K562 (cell line): ENCODE measurements at regions not wholly inside any gene's neighbourhood (a gene's known extent, or its start where the extent isn't known, plus 50 kb on each side); places are given as distances from the start of the nearest gene placed in this dataset.

Experiments
- BHLHE40 ChIP-seq: IDR thresholded peaks from 2 replicates; pipeline ENCODE4 v1.6.1; 2011; ENCODE audit warnings: low read length, improper control_type of control experiment
- CHD4 ChIP-seq: fragments of 200-600 bp; sonication (generic); IDR thresholded peaks from 3 replicates; pipeline ENCODE4 v1.6.1; 2012; ENCODE audit warnings: low read depth, mild to moderate bottlenecking, mixed read lengths, low read length, inconsistent platforms; ENCODE audit not compliant: insufficient read depth, insufficient replicate concordance, poor library complexity, severe bottlenecking
- FOXA1 ChIP-seq: fragments of 450-650 bp; IDR thresholded peaks from 2 replicates; pipeline ENCODE4 v1.6.1; 2016; ENCODE audit warnings: mild to moderate bottlenecking, borderline replicate concordance
- JUND ChIP-seq, 2 experiments: IDR thresholded peaks; 2 replicates in 1 of 2; 3 replicates in 1 of 2; pipeline ENCODE4 v1.6.1; 2011; ENCODE audit warnings: borderline replicate concordance in 2 of 2, low read depth in 2 of 2, low read length in 2 of 2, improper control_type of control experiment in 1 of 2, missing biosample characterization in 1 of 2, missing genetic modification characterization in 1 of 2, missing genetic modification reagents in 1 of 2
- MYC ChIP-seq, 2 experiments: fragments of 250-450 bp in 1 of 2; sonication (Bioruptor Pico) in 1 of 2; IDR thresholded peaks; 2 replicates each; pipeline versions ENCODE4 v1.5.1 to v1.6.1; 2012 to 2021; ENCODE audit warnings: low read depth in 2 of 2, borderline replicate concordance in 1 of 2, improper control_type of control experiment in 1 of 2, low read length in 1 of 2, mild to moderate bottlenecking in 1 of 2, moderate library complexity in 1 of 2
- PHF21A ChIP-seq: fragments of 450-650 bp; IDR thresholded peaks from 2 replicates; pipeline ENCODE4 v1.6.1; 2017; ENCODE audit warnings: low read depth, borderline replicate concordance
- POLR2A ChIP-seq: fragments of 450-650 bp; conservative IDR thresholded peaks from 2 replicates; pipeline ENCODE4 v1.6.1; 2016
- TF ChIP-seq, protein P1 (sequence below), 3 experiments: IDR thresholded peaks in 2 of 3; conservative IDR thresholded peaks in 1 of 3; 2 replicates each; pipeline ENCODE4 v1.5.1; 2011 to 2012; ENCODE audit warnings: low read length in 3 of 3, mild to moderate bottlenecking in 3 of 3, control low read depth in 2 of 3, improper control_type of control experiment in 1 of 3, inconsistent platforms in 1 of 3, low read depth in 1 of 3, mixed read lengths in 1 of 3, moderate library complexity in 1 of 3; ENCODE audit not compliant: insufficient read depth in 2 of 3
- TF ChIP-seq, protein P2 (sequence below): IDR thresholded peaks from 3 replicates; pipeline ENCODE4 v1.6.1; 2011; ENCODE audit warnings: borderline replicate concordance, mild to moderate bottlenecking; ENCODE audit not compliant: insufficient read length, insufficient read depth
- TF ChIP-seq, protein P3 (sequence below): fragments of 450-650 bp; IDR thresholded peaks from 2 replicates; pipeline ENCODE4 v1.6.1; 2016; ENCODE audit warnings: mild to moderate bottlenecking
- TF ChIP-seq, protein P4 (sequence below): fragments of 450-650 bp; formaldehyde crosslinking; IDR thresholded peaks from 2 replicates; pipeline ENCODE4 v1.4.0; 2020; ENCODE audit warnings: mild to moderate bottlenecking, moderate library complexity
- TF ChIP-seq, protein P5 (sequence below), 2 experiments: IDR thresholded peaks; 2 replicates each; pipeline ENCODE4 v1.6.1; 2011; ENCODE audit warnings: borderline replicate concordance in 1 of 2, control low read depth in 1 of 2, low read depth in 1 of 2, low read length in 1 of 2, mild to moderate bottlenecking in 1 of 2, mixed read lengths in 1 of 2, moderate library complexity in 1 of 2; ENCODE audit not compliant: insufficient read depth in 1 of 2, insufficient read length in 1 of 2, poor library complexity in 1 of 2, severe bottlenecking in 1 of 2; ENCODE audit errors: extremely low read depth in 1 of 2
- TF ChIP-seq, protein P6 (sequence below), 2 experiments: fragments of 450-650 bp in 1 of 2; sonication (generic) in 1 of 2; formaldehyde crosslinking in 1 of 2; IDR thresholded peaks in 1 of 2; conservative IDR thresholded peaks in 1 of 2; 2 replicates each; pipeline versions ENCODE4 v1.6.1 to v1.8.1; 2016 to 2023; ENCODE audit warnings: mild to moderate bottlenecking in 2 of 2, moderate library complexity in 2 of 2, inconsistent platforms in 1 of 2, missing genetic modification reagents in 1 of 2

DNA sequence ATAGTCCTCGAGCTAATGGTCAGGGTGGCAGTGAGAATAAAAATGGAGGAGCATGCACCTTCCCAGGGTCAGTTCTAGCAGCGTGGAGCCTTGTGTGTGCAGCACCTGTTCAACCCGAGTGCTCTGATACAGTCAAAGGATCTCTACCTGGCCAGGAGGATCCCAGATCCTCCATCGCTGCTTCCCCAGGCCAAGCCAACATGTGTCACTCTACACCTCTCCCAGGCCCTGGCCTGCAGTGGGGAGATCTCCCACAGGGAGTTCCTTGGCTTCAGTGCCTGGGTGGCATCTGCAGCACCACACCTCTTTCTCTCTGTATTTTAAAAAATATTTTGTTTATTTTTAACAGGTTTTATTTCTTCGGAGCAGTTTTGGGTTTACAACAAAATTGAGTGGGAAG, 414.8 kb upstream of the C2CD4B start:
- TF ChIP-seq, protein P1, sequence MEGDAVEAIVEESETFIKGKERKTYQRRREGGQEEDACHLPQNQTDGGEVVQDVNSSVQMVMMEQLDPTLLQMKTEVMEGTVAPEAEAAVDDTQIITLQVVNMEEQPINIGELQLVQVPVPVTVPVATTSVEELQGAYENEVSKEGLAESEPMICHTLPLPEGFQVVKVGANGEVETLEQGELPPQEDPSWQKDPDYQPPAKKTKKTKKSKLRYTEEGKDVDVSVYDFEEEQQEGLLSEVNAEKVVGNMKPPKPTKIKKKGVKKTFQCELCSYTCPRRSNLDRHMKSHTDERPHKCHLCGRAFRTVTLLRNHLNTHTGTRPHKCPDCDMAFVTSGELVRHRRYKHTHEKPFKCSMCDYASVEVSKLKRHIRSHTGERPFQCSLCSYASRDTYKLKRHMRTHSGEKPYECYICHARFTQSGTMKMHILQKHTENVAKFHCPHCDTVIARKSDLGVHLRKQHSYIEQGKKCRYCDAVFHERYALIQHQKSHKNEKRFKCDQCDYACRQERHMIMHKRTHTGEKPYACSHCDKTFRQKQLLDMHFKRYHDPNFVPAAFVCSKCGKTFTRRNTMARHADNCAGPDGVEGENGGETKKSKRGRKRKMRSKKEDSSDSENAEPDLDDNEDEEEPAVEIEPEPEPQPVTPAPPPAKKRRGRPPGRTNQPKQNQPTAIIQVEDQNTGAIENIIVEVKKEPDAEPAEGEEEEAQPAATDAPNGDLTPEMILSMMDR (IDR thresholded peaks at IDR 0.05 in 2 of 3, conservative IDR thresholded peaks at IDR 0.05 in 1 of 3; ENCODE audit: insufficient read depth in 2 of 3, low read depth in 1 of 3, low read length in 3 of 3): no peak
- TF ChIP-seq, protein P2, sequence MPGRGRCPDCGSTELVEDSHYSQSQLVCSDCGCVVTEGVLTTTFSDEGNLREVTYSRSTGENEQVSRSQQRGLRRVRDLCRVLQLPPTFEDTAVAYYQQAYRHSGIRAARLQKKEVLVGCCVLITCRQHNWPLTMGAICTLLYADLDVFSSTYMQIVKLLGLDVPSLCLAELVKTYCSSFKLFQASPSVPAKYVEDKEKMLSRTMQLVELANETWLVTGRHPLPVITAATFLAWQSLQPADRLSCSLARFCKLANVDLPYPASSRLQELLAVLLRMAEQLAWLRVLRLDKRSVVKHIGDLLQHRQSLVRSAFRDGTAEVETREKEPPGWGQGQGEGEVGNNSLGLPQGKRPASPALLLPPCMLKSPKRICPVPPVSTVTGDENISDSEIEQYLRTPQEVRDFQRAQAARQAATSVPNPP: no peak
- TF ChIP-seq POLR2A: no peak
- TF ChIP-seq PHF21A: no peak
- no peak for TF ChIP-seq CHD4
- TF ChIP-seq BHLHE40: no peak
- TF ChIP-seq MYC (IDR thresholded peaks at IDR 0.05; ENCODE audit: low read depth, low read length): no peak
- no peak for TF ChIP-seq MYC (CRISPR knock-in tag; IDR thresholded peaks at IDR 0.05; ENCODE audit: borderline replicate concordance, low read depth)
- no peak for TF ChIP-seq FOXA1
- TF ChIP-seq, protein P3, sequence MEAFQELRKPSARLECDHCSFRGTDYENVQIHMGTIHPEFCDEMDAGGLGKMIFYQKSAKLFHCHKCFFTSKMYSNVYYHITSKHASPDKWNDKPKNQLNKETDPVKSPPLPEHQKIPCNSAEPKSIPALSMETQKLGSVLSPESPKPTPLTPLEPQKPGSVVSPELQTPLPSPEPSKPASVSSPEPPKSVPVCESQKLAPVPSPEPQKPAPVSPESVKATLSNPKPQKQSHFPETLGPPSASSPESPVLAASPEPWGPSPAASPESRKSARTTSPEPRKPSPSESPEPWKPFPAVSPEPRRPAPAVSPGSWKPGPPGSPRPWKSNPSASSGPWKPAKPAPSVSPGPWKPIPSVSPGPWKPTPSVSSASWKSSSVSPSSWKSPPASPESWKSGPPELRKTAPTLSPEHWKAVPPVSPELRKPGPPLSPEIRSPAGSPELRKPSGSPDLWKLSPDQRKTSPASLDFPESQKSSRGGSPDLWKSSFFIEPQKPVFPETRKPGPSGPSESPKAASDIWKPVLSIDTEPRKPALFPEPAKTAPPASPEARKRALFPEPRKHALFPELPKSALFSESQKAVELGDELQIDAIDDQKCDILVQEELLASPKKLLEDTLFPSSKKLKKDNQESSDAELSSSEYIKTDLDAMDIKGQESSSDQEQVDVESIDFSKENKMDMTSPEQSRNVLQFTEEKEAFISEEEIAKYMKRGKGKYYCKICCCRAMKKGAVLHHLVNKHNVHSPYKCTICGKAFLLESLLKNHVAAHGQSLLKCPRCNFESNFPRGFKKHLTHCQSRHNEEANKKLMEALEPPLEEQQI: no peak
- TF ChIP-seq JUND (IDR thresholded peaks at IDR 0.05; ENCODE audit: borderline replicate concordance, low read depth, low read length): no peak
- TF ChIP-seq JUND (tag; IDR thresholded peaks at IDR 0.05; ENCODE audit: borderline replicate concordance, low read depth, low read length): no peak
- TF ChIP-seq, protein P4, sequence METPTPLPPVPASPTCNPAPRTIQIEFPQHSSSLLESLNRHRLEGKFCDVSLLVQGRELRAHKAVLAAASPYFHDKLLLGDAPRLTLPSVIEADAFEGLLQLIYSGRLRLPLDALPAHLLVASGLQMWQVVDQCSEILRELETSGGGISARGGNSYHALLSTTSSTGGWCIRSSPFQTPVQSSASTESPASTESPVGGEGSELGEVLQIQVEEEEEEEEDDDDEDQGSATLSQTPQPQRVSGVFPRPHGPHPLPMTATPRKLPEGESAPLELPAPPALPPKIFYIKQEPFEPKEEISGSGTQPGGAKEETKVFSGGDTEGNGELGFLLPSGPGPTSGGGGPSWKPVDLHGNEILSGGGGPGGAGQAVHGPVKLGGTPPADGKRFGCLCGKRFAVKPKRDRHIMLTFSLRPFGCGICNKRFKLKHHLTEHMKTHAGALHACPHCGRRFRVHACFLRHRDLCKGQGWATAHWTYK: no peak
- TF ChIP-seq, protein P5, sequence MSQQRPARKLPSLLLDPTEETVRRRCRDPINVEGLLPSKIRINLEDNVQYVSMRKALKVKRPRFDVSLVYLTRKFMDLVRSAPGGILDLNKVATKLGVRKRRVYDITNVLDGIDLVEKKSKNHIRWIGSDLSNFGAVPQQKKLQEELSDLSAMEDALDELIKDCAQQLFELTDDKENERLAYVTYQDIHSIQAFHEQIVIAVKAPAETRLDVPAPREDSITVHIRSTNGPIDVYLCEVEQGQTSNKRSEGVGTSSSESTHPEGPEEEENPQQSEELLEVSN (IDR thresholded peaks at IDR 0.05; ENCODE audit: borderline replicate concordance in 1 of 2, extremely low read depth in 1 of 2, insufficient read depth in 1 of 2, insufficient read length in 1 of 2, low read depth in 1 of 2, low read length in 1 of 2, poor library complexity in 1 of 2, severe bottlenecking in 1 of 2): no peak
- TF ChIP-seq, protein P6, sequence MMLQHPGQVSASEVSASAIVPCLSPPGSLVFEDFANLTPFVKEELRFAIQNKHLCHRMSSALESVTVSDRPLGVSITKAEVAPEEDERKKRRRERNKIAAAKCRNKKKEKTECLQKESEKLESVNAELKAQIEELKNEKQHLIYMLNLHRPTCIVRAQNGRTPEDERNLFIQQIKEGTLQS (IDR thresholded peaks at IDR 0.05): no peak
- TF ChIP-seq, protein P6 (CRISPR knock-in tag; conservative IDR thresholded peaks at IDR 0.05): no peak
